HEK293 (cell line): ENCODE measurements at regions not wholly inside any gene's neighbourhood (a gene's known extent, or its start where the extent isn't known, plus 50 kb on each side); places are given as distances from the start of the nearest gene placed in this dataset.

ENCODE experiments used
- CTCF ChIA-PET: fragments of 350-600 bp; formaldehyde crosslinking; extraction: SDS; loops from one replicate; lab custom pipeline; 2021; ENCODE audit warnings: antibody characterized with exemption; lab: Yijun Ruan, JAX
- POLR2A ChIA-PET: fragments of 300-600 bp; formaldehyde crosslinking; extraction: SDS; loops from one replicate; lab custom pipeline; 2020; ENCODE audit warnings: antibody characterized with exemption, inconsistent platforms; lab: Yijun Ruan, JAX
- H3K27ac ChIP-seq: fragments of 200-500 bp; sonication (Bioruptor generic); 2 replicates; pipeline ENCODE4 v1.5.1; 2014; ENCODE audit warnings: low read depth, low read length, control low read depth, inconsistent platforms; ENCODE audit errors: extremely low read depth
- H3K36me3 ChIP-seq, 2 experiments: fragments of 200-500 bp in 1 of 2; sonication (Bioruptor generic) in 1 of 2; 1 replicate in 1 of 2; 2 replicates in 1 of 2; pipeline ENCODE4 v1.5.1; 2014 to 2017; ENCODE audit warnings: inconsistent platforms in 2 of 2, low read length in 2 of 2; ENCODE audit not compliant: control insufficient read depth in 2 of 2, insufficient read depth in 1 of 2
- H3K4me1 ChIP-seq: fragments of 200-500 bp; sonication (Bioruptor generic); 2 replicates; pipeline ENCODE4 v1.5.1; 2014; ENCODE audit warnings: mild to moderate bottlenecking, low read length, inconsistent platforms; ENCODE audit not compliant: control insufficient read depth, insufficient read depth
- H3K4me3 ChIP-seq: 2 replicates; pipeline ENCODE4 v1.5.1; 2011; ENCODE audit warnings: low read depth, mild to moderate bottlenecking, control low read depth, low read length, moderate library complexity
- H3K9me3 ChIP-seq: fragments of 200-500 bp; sonication (Bioruptor generic); 2 replicates; pipeline ENCODE4 v1.5.1; 2014; ENCODE audit warnings: low read depth, low read length, inconsistent platforms; ENCODE audit not compliant: control insufficient read depth, insufficient read depth
- HOXA7 ChIP-seq: sonication (generic); formaldehyde crosslinking; IDR thresholded peaks from 2 replicates; pipeline ENCODE4 v1.8.1; 2022; ENCODE audit warnings: missing genetic modification reagents, borderline replicate concordance
- HOXC10 ChIP-seq: sonication (generic); formaldehyde crosslinking; IDR thresholded peaks from 2 replicates; pipeline ENCODE4 v1.8.1; 2023; ENCODE audit warnings: mild to moderate bottlenecking, missing genetic modification reagents
- KLF17 ChIP-seq: fragments of 450-650 bp; formaldehyde crosslinking; IDR thresholded peaks from 2 replicates; pipeline ENCODE4 v1.5.1; 2016; ENCODE audit warnings: missing biosample characterization, missing genetic modification characterization
- KLF9 ChIP-seq: fragments of 450-650 bp; formaldehyde crosslinking; IDR thresholded peaks from 2 replicates; pipeline ENCODE4 v1.5.1; 2016; ENCODE audit warnings: missing biosample characterization, missing genetic modification characterization, low read depth
- SP7 ChIP-seq: fragments of 450-650 bp; formaldehyde crosslinking; IDR thresholded peaks from 2 replicates; pipeline ENCODE4 v1.5.1; 2016; ENCODE audit warnings: missing biosample characterization, missing genetic modification characterization
- TRIM28 ChIP-seq: IDR thresholded peaks from 2 replicates; pipeline ENCODE4 v1.6.1; 2011; ENCODE audit warnings: low read length, control low read depth, borderline replicate concordance
- ZBTB44 ChIP-seq: fragments of 450-650 bp; IDR thresholded peaks from 2 replicates; pipeline ENCODE4 v1.5.1; 2018; ENCODE audit warnings: missing biosample characterization, mild to moderate bottlenecking, missing genetic modification characterization
- ZFHX2 ChIP-seq: fragments of 450-650 bp; formaldehyde crosslinking; conservative IDR thresholded peaks from 2 replicates; pipeline ENCODE4 v1.5.1; 2016; ENCODE audit warnings: missing biosample characterization, missing genetic modification characterization
- ZFP41 ChIP-seq: fragments of 450-650 bp; formaldehyde crosslinking; IDR thresholded peaks from 2 replicates; pipeline ENCODE4 v1.5.1; 2016; ENCODE audit warnings: missing biosample characterization, missing genetic modification characterization, borderline replicate concordance
- ZIC2 ChIP-seq: fragments of 450-650 bp; formaldehyde crosslinking; IDR thresholded peaks from 2 replicates; pipeline ENCODE4 v1.5.1; 2016; ENCODE audit warnings: missing biosample characterization, missing genetic modification characterization
- ZNF133 ChIP-seq: fragments of 450-650 bp; formaldehyde crosslinking; IDR thresholded peaks from 2 replicates; pipeline ENCODE4 v1.5.1; 2016; ENCODE audit warnings: missing biosample characterization, missing genetic modification characterization
- ZNF138 ChIP-seq: fragments of 450-650 bp; formaldehyde crosslinking; IDR thresholded peaks from 2 replicates; pipeline ENCODE4 v1.5.1; 2016; ENCODE audit warnings: missing biosample characterization, missing genetic modification characterization, borderline replicate concordance
- ZNF19 ChIP-seq: fragments of 450-650 bp; formaldehyde crosslinking; IDR thresholded peaks from 2 replicates; pipeline ENCODE4; 2016; ENCODE audit warnings: missing biosample characterization, missing genetic modification characterization, low read depth
- ZNF2 ChIP-seq: fragments of 450-650 bp; formaldehyde crosslinking; IDR thresholded peaks from 2 replicates; pipeline ENCODE4 v1.5.1; 2016; ENCODE audit warnings: missing biosample characterization, missing genetic modification characterization
- ZNF354C ChIP-seq: fragments of 450-650 bp; formaldehyde crosslinking; IDR thresholded peaks from 2 replicates; pipeline ENCODE4 v1.5.1; 2016; ENCODE audit warnings: missing biosample characterization, missing genetic modification characterization, low read depth, borderline replicate concordance
- ZNF362 ChIP-seq: fragments of 450-650 bp; formaldehyde crosslinking; IDR thresholded peaks from 2 replicates; pipeline ENCODE4 v1.5.1; 2016; ENCODE audit warnings: missing biosample characterization, missing genetic modification characterization
- ZNF391 ChIP-seq: fragments of 450-650 bp; formaldehyde crosslinking; IDR thresholded peaks from 2 replicates; pipeline ENCODE4 v1.5.1; 2016; ENCODE audit warnings: low read depth, missing biosample characterization, missing genetic modification characterization, borderline replicate concordance
- ZNF423 ChIP-seq: fragments of 450-650 bp; formaldehyde crosslinking; IDR thresholded peaks from 2 replicates; pipeline ENCODE4 v1.5.1; 2016; ENCODE audit warnings: missing biosample characterization, missing genetic modification characterization
- ZNF48 ChIP-seq: fragments of 450-650 bp; formaldehyde crosslinking; IDR thresholded peaks from 2 replicates; pipeline ENCODE4 v1.5.1; 2016; ENCODE audit warnings: missing biosample characterization, missing genetic modification characterization
- ZNF555 ChIP-seq: fragments of 450-650 bp; formaldehyde crosslinking; conservative IDR thresholded peaks from 2 replicates; pipeline ENCODE4 v1.5.1; 2017; ENCODE audit warnings: missing biosample characterization, mild to moderate bottlenecking, missing genetic modification characterization, inconsistent platforms
- ZNF600 ChIP-seq: fragments of 450-650 bp; formaldehyde crosslinking; IDR thresholded peaks from 2 replicates; pipeline ENCODE4 v1.5.1; 2016; ENCODE audit warnings: missing biosample characterization, missing genetic modification characterization
- ZNF621 ChIP-seq: fragments of 450-650 bp; formaldehyde crosslinking; IDR thresholded peaks from 2 replicates; pipeline ENCODE4 v1.5.1; 2017; ENCODE audit warnings: missing biosample characterization, missing genetic modification characterization
- ZNF645 ChIP-seq: fragments of 450-650 bp; formaldehyde crosslinking; IDR thresholded peaks from 2 replicates; pipeline ENCODE4; 2016; ENCODE audit warnings: missing biosample characterization, missing genetic modification characterization
- ZNF692 ChIP-seq: fragments of 450-650 bp; formaldehyde crosslinking; IDR thresholded peaks from 2 replicates; pipeline ENCODE4 v1.5.1; 2016; ENCODE audit warnings: missing biosample characterization, missing genetic modification characterization
- ZNF747 ChIP-seq: fragments of 450-650 bp; formaldehyde crosslinking; IDR thresholded peaks from 2 replicates; pipeline ENCODE4 v1.5.1; 2016; ENCODE audit warnings: missing biosample characterization, missing genetic modification characterization
- ZNF785 ChIP-seq: fragments of 450-650 bp; formaldehyde crosslinking; IDR thresholded peaks from 2 replicates; pipeline ENCODE4 v1.5.1; 2016; ENCODE audit warnings: missing biosample characterization, missing genetic modification characterization
- ZNF791 ChIP-seq: fragments of 450-650 bp; formaldehyde crosslinking; IDR thresholded peaks from 2 replicates; pipeline ENCODE4 v1.5.1; 2016; ENCODE audit warnings: missing biosample characterization, missing genetic modification characterization
- ZSCAN16 ChIP-seq: fragments of 450-650 bp; formaldehyde crosslinking; IDR thresholded peaks from 2 replicates; pipeline ENCODE4 v1.5.1; 2016; ENCODE audit warnings: missing biosample characterization, missing genetic modification characterization

- ChIA-PET POLR2A (no interaction called here), CTCF (no interaction called here)
- no peaks in the 10 kb centered on the region for H3K4me1 ChIP-seq
- H3K27ac ChIP-seq, result no peak overlapping the region
- TF ChIP-seq ZIC2 (tag by site-specific recombination) (no peak), ZNF19 (tag by site-specific recombination) (no peak)
- no peak overlapping the region for H3K4me3 ChIP-seq
- no peaks in the 10 kb centered on the region for H3K9me3 ChIP-seq
- no peaks in the 10 kb centered on the region for H3K36me3 ChIP-seq
These were observed 576.6 kb downstream of the NPHP4 start for GRCh38 chr1:5415606-5416005.

GRCh38 chr1:5410652-5411051 lies 581.6 kb downstream of the NPHP4 start:
- no peaks in the 10 kb centered on the region for H3K4me1 ChIP-seq
- ChIA-PET CTCF (no interaction called here), POLR2A (no interaction called here)
- no peak overlapping the region for H3K27ac ChIP-seq
- H3K36me3 ChIP-seq, result no peaks in the 10 kb centered on the region
- TF ChIP-seq HOXC10 (CRISPR knock-in tag) (no peak), ZNF645 (no peak), HOXA7 (CRISPR knock-in tag) (no peak), ZNF391 (tag by site-specific recombination) (no peak), ZNF133 (tag by site-specific recombination) (no peak), ZNF791 (tag by site-specific recombination) (no peak), ZNF354C (tag by site-specific recombination) (no peak), ZNF2 (no peak), ZNF600 (tag by site-specific recombination) (no peak), ZNF692 (no peak), ZNF19 (tag by site-specific recombination) (no peak)
- no peak overlapping the region for H3K4me3 ChIP-seq
- H3K9me3 ChIP-seq, result no peaks in the 10 kb centered on the region

- H3K4me3 ChIP-seq, result no peak overlapping the region
- H3K4me1 ChIP-seq, result no peaks in the 10 kb centered on the region
- H3K27ac ChIP-seq, result no peak overlapping the region
- ChIA-PET CTCF (no interaction called here), POLR2A (no interaction called here)
- no peaks in the 10 kb centered on the region for H3K36me3 ChIP-seq
- no peaks in the 10 kb centered on the region for H3K9me3 ChIP-seq
- TF ChIP-seq ZNF48 (no peak), SP7 (tag by site-specific recombination) (no peak), ZNF621 (no peak), ZSCAN16 (tag by site-specific recombination) (no peak), TRIM28 (no peak), ZNF555 (no peak), ZNF785 (tag by site-specific recombination) (no peak), KLF9 (no peak), ZNF138 (no peak), ZNF423 (tag by site-specific recombination) (no peak), ZNF747 (tag by site-specific recombination) (no peak), ZNF362 (no peak), KLF17 (no peak), ZFHX2 (tag by site-specific recombination) (no peak), ZBTB44 (tag by site-specific recombination) (no peak), ZFP41 (tag by site-specific recombination) (no peak)
These were observed 583.8 kb downstream of the NPHP4 start for GRCh38 chr1:5408401-5408800.
